GM12873 (cell line): ENCODE measurements at regions not wholly inside any gene's neighbourhood (a gene's known extent, or its start where the extent isn't known, plus 50 kb on each side); places are given as distances from the start of the nearest gene placed in this dataset.

Experiments
- CTCF ChIP-seq: IDR thresholded peaks from 2 replicates; pipeline ENCODE4 v1.5.1; 2012; ENCODE audit warnings: low read depth, mild to moderate bottlenecking, moderate library complexity, low read length, control low read depth; ENCODE audit not compliant: insufficient read depth; ENCODE audit errors: missing control alignments

DNA sequence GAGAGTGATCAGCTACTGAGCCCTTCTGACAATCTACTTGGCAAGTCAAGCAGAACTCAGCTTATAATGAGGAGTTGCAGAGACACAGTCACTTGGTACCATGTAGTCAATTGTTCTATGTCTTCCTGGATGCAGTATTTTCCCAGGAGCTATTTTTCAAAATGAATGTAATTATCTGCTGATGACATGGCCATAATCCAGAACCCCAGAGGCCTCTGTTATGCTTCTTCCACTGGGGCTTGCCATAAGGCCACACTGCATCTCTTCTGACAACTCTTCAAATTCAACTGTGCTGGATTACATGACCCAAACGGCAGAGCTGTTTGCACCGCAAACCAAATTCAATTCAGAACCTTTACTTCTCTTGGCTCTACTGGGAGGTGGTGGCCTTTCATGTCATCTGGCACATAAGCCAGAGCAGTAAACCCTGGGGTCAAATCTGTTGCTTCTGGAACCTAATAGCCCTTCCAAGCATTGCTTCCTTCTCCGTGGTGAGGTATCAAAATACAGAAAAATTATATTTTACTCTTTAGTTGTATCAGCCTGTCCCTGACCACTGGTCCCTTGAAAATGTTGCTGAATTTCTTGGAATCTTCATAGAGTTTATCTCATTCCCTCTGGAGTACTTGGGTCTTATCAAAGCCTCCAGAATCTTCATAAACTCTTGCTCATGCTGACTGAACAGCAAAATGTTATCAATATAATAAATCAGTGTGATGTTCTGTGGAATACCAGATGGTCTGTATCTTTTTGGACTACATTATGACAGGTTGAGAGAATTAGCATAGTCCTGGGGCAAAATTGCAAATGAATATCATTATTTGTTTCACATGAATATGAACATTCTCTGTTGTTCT is 79.4 kb upstream of the DCN start:
- TF ChIP-seq CTCF, result no peak

- TF ChIP-seq CTCF, result no peak
Observed at GRCh38 chr12:91256411-91256810, 73.8 kb upstream of the DCN start.

DNA sequence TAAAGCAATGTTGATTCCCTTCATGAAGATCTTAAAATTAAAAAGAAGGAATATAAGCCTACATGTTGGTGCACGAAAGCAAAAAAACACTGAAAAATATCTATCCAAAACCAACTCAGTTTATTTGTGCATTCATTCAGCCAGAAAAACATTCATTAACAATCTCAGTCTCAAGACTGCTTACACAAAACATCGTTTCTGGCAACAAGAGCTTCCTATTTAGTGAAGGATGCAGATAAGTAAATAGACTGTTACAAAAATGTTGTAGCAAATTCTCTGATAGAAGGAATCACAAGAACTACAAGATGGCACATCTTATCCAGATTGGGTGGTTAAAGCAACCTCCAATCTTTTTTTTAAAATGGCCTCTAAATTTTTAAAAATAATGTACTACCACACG is 69.7 kb upstream of the DCN start:
- TF ChIP-seq CTCF, result no peak

GRCh38 chr12:91250273-91250665 is 67.7 kb upstream of the DCN start:
- no peak for TF ChIP-seq CTCF

DNA sequence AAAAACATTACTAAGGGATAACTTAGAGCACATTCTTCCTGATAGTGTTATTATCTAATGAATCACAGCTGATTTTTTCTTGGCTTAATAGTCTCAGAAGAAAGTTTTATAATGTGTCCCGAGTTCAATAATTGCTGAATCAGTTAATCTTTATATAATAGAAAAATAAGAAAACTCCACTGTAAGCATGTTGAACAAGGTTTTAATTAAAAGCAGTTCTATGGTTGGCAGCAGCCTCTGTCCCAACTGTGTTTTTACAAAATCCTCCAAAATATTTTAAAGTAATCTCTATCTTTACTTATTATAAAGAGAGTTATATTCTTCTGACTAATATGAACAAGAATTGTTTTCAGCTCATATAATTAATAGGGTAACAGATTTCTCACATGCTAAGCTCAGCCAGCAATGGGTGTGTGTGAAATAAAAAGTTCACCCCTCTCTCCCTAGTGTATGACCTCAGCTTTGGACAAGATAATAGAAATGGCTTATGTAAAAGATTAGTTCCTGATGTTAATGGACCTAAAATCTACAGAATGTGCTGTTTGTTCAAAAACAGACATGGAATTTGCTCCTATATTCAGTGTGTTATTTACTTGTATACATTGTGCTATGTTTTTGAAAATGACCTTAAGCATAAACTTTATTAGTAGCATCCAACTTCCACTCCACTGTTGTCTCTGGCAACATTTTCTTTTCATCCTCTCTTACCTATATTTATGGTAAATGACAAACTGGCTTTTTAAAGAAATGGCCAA is 67.1 kb upstream of the DCN start:
- TF ChIP-seq CTCF, result no peak

GRCh38 chr12:91249054-91249453 is 66.4 kb upstream of the DCN start:
- TF ChIP-seq CTCF, result no peak

DNA sequence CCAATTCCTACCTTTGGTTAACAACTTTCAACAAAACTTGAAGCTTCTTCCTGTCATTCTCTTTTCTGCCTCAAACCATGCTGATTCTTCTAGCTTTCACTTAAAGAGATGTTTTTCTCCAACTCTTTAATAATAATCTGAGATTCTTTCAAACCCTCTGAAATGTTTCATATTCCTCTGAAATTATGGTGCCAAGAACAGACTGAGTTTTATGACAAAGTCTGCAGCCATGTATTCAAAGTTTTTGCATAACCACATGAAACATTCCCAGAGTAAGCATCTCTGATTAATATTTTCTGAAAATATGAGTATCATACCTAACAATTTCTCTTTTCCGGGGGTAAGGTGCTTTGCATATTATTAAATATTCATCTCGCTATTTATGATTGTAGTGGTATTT is 59.1 kb upstream of the DCN start:
- no peak for TF ChIP-seq CTCF
